Anterior cingulate cortex (tissue), 58 donors: ENCODE measurements at regions not wholly inside any gene's neighbourhood (a gene's known extent, or its start where the extent isn't known, plus 50 kb on each side); places are given as distances from the start of the nearest gene placed in this dataset.

Source experiments
- DNase-seq, 58 donors: peaks; one replicate each; lab custom pipeline; 2025; lab: John Stamatoyannopoulos, UW

GRCh38 chr22:44596396-44597125, 98.5 kb upstream of the RTL6 start:
- no peak for DNase-seq

GRCh38 chr22:44595841-44596341, 97.9 kb upstream of the RTL6 start:
- peak in 8 of 58 donors; percentile 5 to 51 (median 16) for DNase-seq

GRCh38 chr22:44594951-44595350, 96.9 kb upstream of the RTL6 start:
- no peak for DNase-seq

- DNase-seq, result no peak
Measured at GRCh38 chr22:44592824-44593148, 94.8 kb upstream of the RTL6 start.

GRCh38 chr22:44592126-44592823, 94.2 kb upstream of the RTL6 start:
- no peak for DNase-seq

- DNase-seq, result no peak
Measured at GRCh38 chr22:44591146-44591790, 93.2 kb upstream of the RTL6 start.

GRCh38 chr22:44590291-44590690, 92.3 kb upstream of the RTL6 start:
- no peak for DNase-seq

GRCh38 chr22:44589831-44590230, 91.8 kb upstream of the RTL6 start:
- no peak for DNase-seq

GRCh38 chr22:44588348-44588747, 90.3 kb upstream of the RTL6 start:
- no peak for DNase-seq

- DNase-seq, result no peak
Measured at GRCh38 chr22:44587737-44588310, 89.8 kb upstream of the RTL6 start.

GRCh38 chr22:44586999-44587736, 89.1 kb upstream of the RTL6 start:
- DNase-seq, result peak in 10 of 58 donors; percentile 12 to 52 (median 24)

GRCh38 chr22:44586351-44586990, 88.4 kb upstream of the RTL6 start:
- no peak for DNase-seq

GRCh38 chr22:44585559-44586350, 87.7 kb upstream of the RTL6 start:
- DNase-seq, result no peak

- no peak for DNase-seq
Measured at GRCh38 chr22:44584256-44584902, 86.3 kb upstream of the RTL6 start.

GRCh38 chr22:44583854-44584253, 85.8 kb upstream of the RTL6 start:
- DNase-seq, result no peak

GRCh38 chr22:44583061-44583760, 85.2 kb upstream of the RTL6 start:
- DNase-seq, result no peak

- no peak for DNase-seq
Measured at GRCh38 chr22:44582016-44582415, 84.0 kb upstream of the RTL6 start.

- DNase-seq, result no peak
Measured at GRCh38 chr22:44581096-44581435, 83.0 kb upstream of the RTL6 start.
